ENCODE measurements at regions not wholly inside any gene's neighbourhood (a gene's known extent, or its start where the extent isn't known, plus 50 kb on each side); places are given as distances from the start of the nearest gene placed in this dataset.

- no peak for DNase-seq
These were observed 193.9 kb downstream of the RASSF9 start for GRCh38 chr12:85642288-85642687.

GRCh38 chr12:85642808-85643207 is 193.4 kb downstream of the RASSF9 start:
- no peak for DNase-seq

- DNase-seq, result no peak
These were observed 191.7 kb downstream of the RASSF9 start for GRCh38 chr12:85644508-85644907.

- no peak for DNase-seq
These were observed 182.3 kb downstream of the RASSF9 start for GRCh38 chr12:85653731-85654455.

- DNase-seq, result no peak
These were observed 181.8 kb downstream of the RASSF9 start for GRCh38 chr12:85654456-85654840.

GRCh38 chr12:85656561-85656960 is 179.6 kb downstream of the RASSF9 start:
- no peak for DNase-seq

- no peak for DNase-seq
These were observed 179.0 kb downstream of the RASSF9 start for GRCh38 chr12:85657251-85657650.

GRCh38 chr12:85657836-85658630 is 178.2 kb downstream of the RASSF9 start:
- no peak for DNase-seq

- no peak for DNase-seq
These were observed 176.3 kb downstream of the RASSF9 start for GRCh38 chr12:85659754-85660530.

- no peak for DNase-seq
These were observed 174.6 kb downstream of the RASSF9 start for GRCh38 chr12:85661461-85662206.

GRCh38 chr12:85662207-85662602 is 174.0 kb downstream of the RASSF9 start:
- DNase-seq, result no peak

- DNase-seq, result no peak
These were observed 172.6 kb downstream of the RASSF9 start for GRCh38 chr12:85663631-85664030.

GRCh38 chr12:85664429-85664828 is 171.8 kb downstream of the RASSF9 start:
- no peak for DNase-seq

- no peak for DNase-seq
These were observed 166.3 kb downstream of the RASSF9 start for GRCh38 chr12:85669911-85670310.

GRCh38 chr12:85672436-85672835 is 163.8 kb downstream of the RASSF9 start:
- no peak for DNase-seq

GRCh38 chr12:85673921-85674420 is 162.2 kb downstream of the RASSF9 start:
- no peak for DNase-seq

- DNase-seq, result no peak
These were observed 159.1 kb downstream of the RASSF9 start for GRCh38 chr12:85676816-85677749.

GRCh38 chr12:85679296-85679695 is 156.9 kb downstream of the RASSF9 start:
- no peak for DNase-seq

- DNase-seq, result no peak
These were observed 155.3 kb downstream of the RASSF9 start for GRCh38 chr12:85680881-85681280.

- no peak for DNase-seq
These were observed 154.9 kb downstream of the RASSF9 start for GRCh38 chr12:85681333-85681732.

GRCh38 chr12:85683051-85683450 is 153.2 kb downstream of the RASSF9 start:
- no peak for DNase-seq

GRCh38 chr12:85688837-85689236 is 147.4 kb downstream of the RASSF9 start:
- no peak for DNase-seq
